GM20000 (cell line): ENCODE measurements at regions not wholly inside any gene's neighbourhood (a gene's known extent, or its start where the extent isn't known, plus 50 kb on each side); places are given as distances from the start of the nearest gene placed in this dataset.

Experiments
- DNase-seq: peaks from one replicate; pipeline ENCODE4 v3.0.0; 2012; ENCODE audit warnings: low spot score
- TF ChIP-seq, protein P1 (sequence below): IDR thresholded peaks from 2 replicates; pipeline ENCODE4 v1.5.1; 2012; ENCODE audit warnings: mild to moderate bottlenecking, control low read depth; ENCODE audit errors: extremely low read depth, missing control alignments

DNA sequence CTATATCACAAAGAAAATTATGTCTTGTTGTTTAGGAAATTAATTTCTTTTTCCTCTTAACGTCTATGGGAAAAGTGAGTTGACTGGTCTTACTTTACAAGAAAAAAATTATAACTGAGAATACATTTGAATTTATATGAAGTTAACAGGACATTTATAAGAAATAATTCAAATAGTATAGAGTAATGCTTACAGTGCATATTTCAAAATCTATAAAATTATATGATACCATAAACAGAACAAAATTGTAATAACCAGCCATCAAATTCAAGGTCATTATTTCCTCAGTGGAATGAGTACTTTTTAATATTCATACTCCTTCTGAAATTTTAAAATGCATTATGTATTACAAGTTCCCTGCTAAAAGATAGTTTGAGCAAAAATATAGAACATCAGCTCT is 884.5 kb downstream of the TECRL start:
- TF ChIP-seq, protein P1, sequence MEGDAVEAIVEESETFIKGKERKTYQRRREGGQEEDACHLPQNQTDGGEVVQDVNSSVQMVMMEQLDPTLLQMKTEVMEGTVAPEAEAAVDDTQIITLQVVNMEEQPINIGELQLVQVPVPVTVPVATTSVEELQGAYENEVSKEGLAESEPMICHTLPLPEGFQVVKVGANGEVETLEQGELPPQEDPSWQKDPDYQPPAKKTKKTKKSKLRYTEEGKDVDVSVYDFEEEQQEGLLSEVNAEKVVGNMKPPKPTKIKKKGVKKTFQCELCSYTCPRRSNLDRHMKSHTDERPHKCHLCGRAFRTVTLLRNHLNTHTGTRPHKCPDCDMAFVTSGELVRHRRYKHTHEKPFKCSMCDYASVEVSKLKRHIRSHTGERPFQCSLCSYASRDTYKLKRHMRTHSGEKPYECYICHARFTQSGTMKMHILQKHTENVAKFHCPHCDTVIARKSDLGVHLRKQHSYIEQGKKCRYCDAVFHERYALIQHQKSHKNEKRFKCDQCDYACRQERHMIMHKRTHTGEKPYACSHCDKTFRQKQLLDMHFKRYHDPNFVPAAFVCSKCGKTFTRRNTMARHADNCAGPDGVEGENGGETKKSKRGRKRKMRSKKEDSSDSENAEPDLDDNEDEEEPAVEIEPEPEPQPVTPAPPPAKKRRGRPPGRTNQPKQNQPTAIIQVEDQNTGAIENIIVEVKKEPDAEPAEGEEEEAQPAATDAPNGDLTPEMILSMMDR = no peak
- no peak for DNase-seq

DNA sequence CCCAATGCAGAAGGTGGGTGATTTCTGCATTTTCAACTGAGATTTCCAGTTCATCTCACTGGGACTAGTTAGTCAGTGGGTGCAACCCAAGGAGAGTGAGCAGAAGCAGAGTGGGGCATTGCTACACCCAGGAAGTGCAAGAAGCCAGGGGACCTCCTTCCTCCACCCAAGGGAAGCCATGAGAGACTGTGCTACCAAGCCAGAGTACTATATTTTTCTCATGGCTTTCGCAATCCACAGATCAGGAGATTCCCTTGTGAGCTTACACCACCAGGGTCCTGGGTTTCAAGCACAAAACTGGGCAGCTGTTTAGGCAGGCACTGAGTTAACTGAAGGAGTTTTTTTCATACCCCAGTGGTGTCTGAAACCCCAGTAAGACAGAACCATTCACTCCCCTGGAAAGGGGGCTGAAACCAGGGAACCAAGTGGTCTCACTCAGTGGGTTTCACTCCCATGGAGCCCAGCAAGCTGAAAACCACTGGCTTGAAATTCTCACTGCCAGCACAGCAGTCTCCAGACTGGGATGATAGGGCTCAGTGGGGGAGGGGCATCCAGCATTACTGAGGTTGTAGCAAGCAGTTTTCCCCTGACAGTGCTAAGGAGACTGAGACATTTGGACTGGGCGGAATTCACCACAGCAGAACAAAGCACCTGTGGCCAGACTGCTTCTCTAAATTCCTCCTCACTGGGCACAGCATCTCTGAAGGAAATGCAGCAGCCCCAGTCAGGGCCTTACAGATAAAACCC is 903.4 kb downstream of the TECRL start:
- TF ChIP-seq, protein P1 = no peak
- DNase-seq = no peak

DNA sequence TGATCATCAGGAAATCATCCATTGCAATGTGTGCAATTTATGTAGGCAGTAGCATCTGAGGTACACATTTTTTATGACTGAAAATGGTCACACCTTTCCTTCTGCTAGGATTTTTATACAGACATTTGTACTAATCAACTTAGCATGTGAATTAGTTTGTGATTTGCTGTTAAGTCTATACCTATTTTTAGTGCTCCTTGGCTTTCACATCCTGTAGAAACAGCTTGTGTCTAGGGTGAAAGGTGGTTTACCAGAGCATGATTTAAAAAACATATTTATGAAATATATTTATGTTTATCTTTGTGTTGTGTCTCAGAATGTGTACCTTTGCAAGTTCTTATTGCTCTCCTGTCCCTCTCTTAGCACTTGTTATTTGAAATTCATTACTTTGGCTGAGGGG is 916.0 kb downstream of the TECRL start:
- TF ChIP-seq, protein P1 = no peak
- DNase-seq = no peak

DNA sequence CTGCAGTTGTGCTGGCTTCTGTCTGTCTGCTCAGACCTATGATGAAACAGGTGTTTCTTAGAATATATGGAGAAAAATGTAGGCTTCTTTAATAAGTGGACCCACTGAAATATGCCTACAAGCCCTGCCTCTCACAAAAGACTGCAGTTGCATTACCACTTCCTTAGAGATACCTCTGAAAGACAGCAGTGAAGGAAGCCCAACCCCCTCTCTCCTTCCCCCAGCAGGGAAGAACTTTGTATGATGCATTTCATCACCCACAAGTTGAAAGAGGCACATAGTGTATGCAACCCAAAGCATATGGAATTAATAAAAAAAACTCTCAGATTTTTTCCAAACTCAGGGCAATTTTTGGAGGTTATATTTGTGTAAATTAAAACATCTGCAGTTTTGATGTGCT is 916.7 kb downstream of the TECRL start:
- no peak for DNase-seq
- TF ChIP-seq, protein P1 = no peak

DNA sequence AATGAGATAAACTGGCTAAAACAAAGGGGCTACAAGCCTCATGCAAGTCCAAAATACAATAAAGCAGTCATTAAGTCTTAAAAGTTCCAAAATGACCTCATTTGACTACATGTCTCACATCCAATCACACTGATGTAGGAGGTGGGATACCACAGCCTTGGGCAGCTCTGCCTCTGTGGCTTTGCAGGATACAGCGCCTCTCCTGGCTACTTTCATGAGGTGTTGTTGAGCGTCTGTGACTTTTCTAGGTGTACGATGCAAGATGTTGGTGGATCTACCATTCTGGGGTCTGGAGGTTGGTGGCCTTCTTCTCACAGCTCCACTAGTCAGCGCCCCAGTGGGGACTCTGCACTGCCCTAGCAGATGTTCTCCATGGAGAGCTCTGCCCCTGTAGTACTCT is 944.9 kb downstream of the TECRL start:
- DNase-seq = no peak
- TF ChIP-seq, protein P1 = no peak

DNA sequence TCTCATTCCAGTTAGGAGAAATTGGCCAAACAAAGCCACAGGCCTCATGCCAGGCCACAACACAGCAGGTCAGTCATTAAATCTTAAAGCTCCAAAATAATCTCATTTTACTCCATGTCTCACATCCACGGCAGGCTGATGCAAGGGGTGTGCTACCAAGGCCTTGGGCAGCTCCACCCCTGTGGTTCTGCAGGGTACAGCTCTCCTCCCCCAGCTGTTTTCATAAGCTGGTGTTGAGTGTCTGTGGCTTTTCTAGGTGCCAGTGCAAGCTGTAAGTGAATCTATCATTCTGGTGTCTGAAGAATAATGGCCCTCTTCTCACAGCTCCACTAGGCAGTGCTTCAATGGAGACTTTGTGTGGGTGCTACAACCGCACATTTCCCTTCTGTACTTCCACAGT is 949.2 kb downstream of the TECRL start:
- TF ChIP-seq, protein P1 = no peak
- no peak for DNase-seq

DNA sequence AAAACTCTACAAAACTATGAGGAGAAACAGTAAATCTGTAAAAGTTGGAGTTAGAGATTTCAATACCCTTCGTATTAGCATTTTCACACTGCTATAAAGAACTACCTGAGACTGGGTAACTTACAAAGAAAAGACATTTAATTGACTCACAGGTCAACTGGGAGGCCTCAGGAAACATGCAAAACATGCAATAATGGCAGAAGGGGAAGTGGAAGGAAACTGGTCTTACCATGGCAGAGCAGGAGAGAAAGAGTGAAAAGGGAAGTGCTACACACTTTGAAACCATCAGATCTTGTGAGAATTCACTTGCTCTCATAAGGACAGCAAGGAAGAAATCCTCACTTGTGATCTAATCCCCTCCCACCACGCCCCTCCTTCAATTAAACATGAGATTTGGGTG is 949.9 kb downstream of the TECRL start:
- DNase-seq = no peak
- TF ChIP-seq, protein P1 = no peak
